ENCODE measurements at regions not wholly inside any gene's neighbourhood (a gene's known extent, or its start where the extent isn't known, plus 50 kb on each side); places are given as distances from the start of the nearest gene placed in this dataset.
"Not testable (repeated sequence)": the region's sequence is repeated elsewhere in the genome, so short reads cannot be mapped to it uniquely, and the experiment has no call there.

- POLR2A ChIA-PET = no interaction called here
- TF ChIP-seq ATF1 (CRISPR knock-in tag; IDR thresholded peaks at IDR 0.05) (no peak), PRRX2 (CRISPR knock-in tag; IDR thresholded peaks at IDR 0.05) (no peak), NFATC4 (CRISPR knock-in tag; IDR thresholded peaks at IDR 0.05) (no peak), FOXK1 (CRISPR knock-in tag; IDR thresholded peaks at IDR 0.05) (no peak)
- Mint-ChIP-seq H3K4me3 (no peak overlapping the region), H3K27me3 (ENCODE audit: low read depth) (peaks cover 4% of the 10 kb centered on the region; the same call in 1 of the 2 replicates), H3K9me3 (peaks cover 18% of the 10 kb centered on the region), H3K27ac (no peak overlapping the region), H3K36me3 (peaks cover 13% of the 10 kb centered on the region), H3K4me1 (no peaks in the 10 kb centered on the region)
- ATAC-seq = no peak
- CTCF ChIA-PET = no interaction called here
- no peak for DNase-seq (ENCODE audit: low spot score)
Observed at GRCh38 chr4:147110473-147111367, 165.1 kb upstream of the TTC29 start.

- DNase-seq (ENCODE audit: low spot score); ATAC-seq; POLR2A ChIA-PET; H3K4me1 Mint-ChIP-seq; H3K27ac Mint-ChIP-seq; CTCF ChIA-PET; H3K27me3 Mint-ChIP-seq (ENCODE audit: low read depth); H3K4me3 Mint-ChIP-seq: not testable (repeated sequence)
- peaks cover 25% of the 10 kb centered on the region for H3K9me3 Mint-ChIP-seq
- peaks cover 15% of the 10 kb centered on the region for H3K36me3 Mint-ChIP-seq
Observed at GRCh38 chr4:147112196-147112595, 166.5 kb upstream of the TTC29 start.

- ChIA-PET CTCF (no interaction called here), POLR2A (no interaction called here)
- Mint-ChIP-seq H3K4me1 (no peaks in the 10 kb centered on the region), H3K9me3 (peaks cover 25% of the 10 kb centered on the region), H3K27ac (no peak overlapping the region), H3K4me3 (no peak overlapping the region), H3K36me3 (peaks cover 15% of the 10 kb centered on the region), H3K27me3 (ENCODE audit: low read depth) (peaks cover 4% of the 10 kb centered on the region; the same call in 1 of the 2 replicates)
- ATAC-seq = no peak
- DNase-seq (ENCODE audit: low spot score) = no peak
- TF ChIP-seq E2F5 (CRISPR knock-in tag; IDR thresholded peaks at IDR 0.05) = no peak
- no peak for TF ChIP-seq MXD4 (CRISPR knock-in tag; IDR thresholded peaks at IDR 0.05; ENCODE audit: borderline replicate concordance)
- TF ChIP-seq JUN (CRISPR knock-in tag; IDR thresholded peaks at IDR 0.05) = no peak
- TF ChIP-seq ZNF317 (CRISPR knock-in tag; IDR thresholded peaks at IDR 0.05; ENCODE audit: borderline replicate concordance, low read depth) = no peak
- TF ChIP-seq FOXP1 (CRISPR knock-in tag; IDR thresholded peaks at IDR 0.05; ENCODE audit: borderline replicate concordance) = no peak
- TF ChIP-seq CBFB (CRISPR knock-in tag; IDR thresholded peaks at IDR 0.05; ENCODE audit: low read depth) = no peak
- no peak for TF ChIP-seq FOXJ3 (CRISPR knock-in tag; IDR thresholded peaks at IDR 0.05; ENCODE audit: borderline replicate concordance)
- TF ChIP-seq KAT7 (CRISPR knock-in tag; IDR thresholded peaks at IDR 0.05; ENCODE audit: borderline replicate concordance) = no peak
- no peak for TF ChIP-seq TEAD1 (CRISPR knock-in tag; IDR thresholded peaks at IDR 0.05)
- TF ChIP-seq STAT6 (CRISPR knock-in tag; conservative IDR thresholded peaks at IDR 0.05; ENCODE audit: low read depth) = no peak
- no peak for TF ChIP-seq RELA (CRISPR knock-in tag; IDR thresholded peaks at IDR 0.05; ENCODE audit: borderline replicate concordance)
Observed at GRCh38 chr4:147117431-147117830, 171.8 kb upstream of the TTC29 start.

GRCh38 chr4:147118528-147118927 lies 172.9 kb upstream of the TTC29 start:
- H3K36me3 Mint-ChIP-seq = peaks cover 15% of the 10 kb centered on the region
- H3K4me1 Mint-ChIP-seq = no peaks in the 10 kb centered on the region
- no peak overlapping the region for H3K27ac Mint-ChIP-seq
- no peak for DNase-seq (ENCODE audit: low spot score)
- peaks cover 25% of the 10 kb centered on the region for H3K9me3 Mint-ChIP-seq
- ChIA-PET POLR2A (no interaction called here), CTCF (no interaction called here)
- H3K4me3 Mint-ChIP-seq = no peak overlapping the region
- TF ChIP-seq ZNF219 (CRISPR knock-in tag; IDR thresholded peaks at IDR 0.05; ENCODE audit: borderline replicate concordance) = no peak
- peaks cover 4% of the 10 kb centered on the region; the same call in 1 of the 2 replicates for H3K27me3 Mint-ChIP-seq (ENCODE audit: low read depth)
- ATAC-seq = no peak

Data from WTC11 (cell line).